Colonic mucosa (tissue), 4 donors: ENCODE measurements at regions not wholly inside any gene's neighbourhood (a gene's known extent, or its start where the extent isn't known, plus 50 kb on each side); places are given as distances from the start of the nearest gene placed in this dataset.
"Not testable (repeated sequence)": the region's sequence is repeated elsewhere in the genome, so short reads cannot be mapped to it uniquely, and the experiment has no call there.

ENCODE experiments used
- DNase-seq: peaks from one replicate; pipeline ENCODE4 v3.0.0-alpha.2; 2020
- H3K27ac ChIP-seq: fragments of 200-600 bp; one replicate; pipeline ENCODE4 v1.8.0; 2021
- H3K27me3 ChIP-seq: fragments of 200-600 bp; one replicate; pipeline ENCODE4 v1.8.0; 2021
- H3K36me3 ChIP-seq: fragments of 200-600 bp; one replicate; pipeline ENCODE4 v1.8.0; 2021
- H3K4me1 ChIP-seq: fragments of 200-600 bp; one replicate; pipeline ENCODE4 v1.8.0; 2021; ENCODE audit warnings: mild to moderate bottlenecking
- H3K4me3 ChIP-seq: fragments of 200-600 bp; one replicate; pipeline ENCODE4 v1.8.0; 2021
- H3K9ac ChIP-seq, 2 donors: one replicate each; pipeline ENCODE4 v1.7.0; 2013; ENCODE audit warnings: control low read depth in 2 of 2, low read depth in 2 of 2, low read length in 2 of 2
- H3K9me3 ChIP-seq: fragments of 200-600 bp; one replicate; pipeline ENCODE4 v1.8.0; 2021
- CTCF ChIP-seq: fragments of 200-600 bp; IDR thresholded peaks from one replicate; pipeline ENCODE4 v1.8.0; 2022; ENCODE audit warnings: antibody characterized with exemption, mild to moderate bottlenecking
- intact Hi-C: fragments of 100-400 bp; cut with DNase I; formaldehyde crosslinking; loops from one replicate; pipeline ENCODE4 v1.14.1; 2022
- donor health status: healthy.
- donor health status: DM: no; HTN: no; CAD: no.
- donor health status: DM: no; HTN: no; CAD: no.

GRCh38 chr5:174918655-174919054 is 194.3 kb downstream of the MSX2 start:
- DNase-seq: no peak
- Histone ChIP-seq H3K36me3 (no peaks in the 10 kb centered on the region), H3K27ac (no peak overlapping the region), H3K4me1 (no peaks in the 10 kb centered on the region), H3K9ac (no peak overlapping the region), H3K4me3 (no peak overlapping the region), H3K27me3 (no peaks in the 10 kb centered on the region), H3K9me3 (no peaks in the 10 kb centered on the region)
- no peak for TF ChIP-seq CTCF
- intact Hi-C loops: no loop called here

DNA sequence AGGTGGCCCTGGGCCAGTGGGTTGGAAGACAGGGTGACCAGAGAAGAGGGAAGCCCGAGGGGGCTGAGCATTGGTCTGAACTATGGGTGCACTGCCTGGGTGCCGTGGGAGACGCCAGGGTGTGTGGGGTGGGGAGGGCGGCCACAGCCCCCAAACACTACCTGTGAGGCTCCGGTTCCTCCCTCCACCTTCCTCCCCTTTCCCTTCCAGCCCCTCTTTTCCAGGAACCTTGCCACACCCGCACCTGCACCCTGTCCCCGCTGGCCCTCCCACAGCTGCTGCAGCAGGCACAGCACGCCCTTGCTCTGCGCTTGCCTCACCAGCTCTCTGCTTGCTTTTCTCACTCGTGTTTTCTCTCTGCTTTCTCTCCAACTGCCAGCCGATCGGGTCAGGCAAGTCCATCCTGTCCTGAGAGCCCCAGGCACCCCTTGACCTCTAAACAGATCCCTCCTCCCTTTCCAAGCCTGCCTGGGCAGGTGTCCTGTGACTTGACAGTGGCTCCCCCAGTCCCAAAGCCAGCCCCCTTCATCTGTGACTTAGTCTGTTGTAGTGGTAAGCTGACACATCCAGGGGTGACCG is 193.7 kb downstream of the MSX2 start:
- H3K4me1 ChIP-seq: no peaks in the 10 kb centered on the region
- no peaks in the 10 kb centered on the region for H3K36me3 ChIP-seq
- no peak for TF ChIP-seq CTCF
- no peak for DNase-seq
- intact Hi-C loops: no loop called here
- H3K9ac ChIP-seq: no peak overlapping the region
- H3K9me3 ChIP-seq: no peaks in the 10 kb centered on the region
- H3K27ac ChIP-seq: no peak overlapping the region
- no peak overlapping the region for H3K4me3 ChIP-seq
- no peaks in the 10 kb centered on the region for H3K27me3 ChIP-seq

GRCh38 chr5:174917435-174917834 is 193.1 kb downstream of the MSX2 start:
- H3K27ac ChIP-seq, H3K27me3 ChIP-seq, H3K9me3 ChIP-seq, intact Hi-C loops, H3K36me3 ChIP-seq, H3K9ac ChIP-seq, H3K4me1 ChIP-seq, H3K4me3 ChIP-seq, DNase-seq: not testable (repeated sequence)

DNA sequence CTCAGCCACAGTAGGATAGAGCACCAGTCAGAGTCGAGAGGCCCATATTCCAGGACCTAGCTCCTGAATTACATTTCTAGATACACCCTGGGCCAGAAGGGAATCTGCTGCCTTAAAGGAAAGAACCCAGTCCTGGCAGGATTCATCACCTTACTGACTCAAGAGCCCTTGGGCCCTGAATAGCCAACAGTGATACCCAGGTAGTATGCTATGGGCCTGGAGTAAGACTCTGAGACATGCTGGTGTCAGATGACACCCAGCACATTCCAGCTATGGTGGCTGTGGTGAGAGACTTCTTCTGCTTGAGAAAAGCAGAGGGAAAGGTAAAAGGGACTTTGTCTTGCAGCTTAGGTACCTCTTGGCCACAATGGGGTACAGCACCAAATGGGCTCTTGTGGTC is 192.5 kb downstream of the MSX2 start:
- intact Hi-C loops, H3K4me1 ChIP-seq, H3K4me3 ChIP-seq, H3K27ac ChIP-seq, H3K9ac ChIP-seq, H3K36me3 ChIP-seq, H3K27me3 ChIP-seq, DNase-seq, H3K9me3 ChIP-seq: not testable (repeated sequence)

DNA sequence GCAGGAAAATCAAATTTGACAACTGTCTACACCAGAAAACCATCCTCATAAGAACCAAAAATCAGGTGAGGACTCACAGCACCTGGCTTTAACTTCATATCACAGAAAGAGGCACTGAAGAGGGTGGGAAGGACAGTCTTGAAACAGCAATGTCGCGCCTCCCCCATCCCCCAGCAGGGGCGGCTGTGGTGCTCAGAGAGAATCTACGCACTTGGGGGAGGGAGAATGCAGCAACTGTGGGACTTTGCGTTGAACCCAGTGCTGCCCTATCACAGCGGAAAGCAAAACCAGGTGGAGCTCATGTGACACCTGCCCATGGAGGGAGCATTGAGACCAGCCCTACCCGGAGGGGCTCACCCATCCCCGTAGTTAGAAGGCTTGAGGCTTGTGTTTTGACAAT is 191.8 kb downstream of the MSX2 start:
- H3K27ac ChIP-seq: no peak overlapping the region
- no peaks in the 10 kb centered on the region for H3K9me3 ChIP-seq
- no peak for DNase-seq
- intact Hi-C loops: no loop called here
- no peaks in the 10 kb centered on the region for H3K36me3 ChIP-seq
- H3K4me3 ChIP-seq: no peak overlapping the region
- no peaks in the 10 kb centered on the region for H3K27me3 ChIP-seq
- no peaks in the 10 kb centered on the region for H3K4me1 ChIP-seq
- no peak overlapping the region for H3K9ac ChIP-seq
- no peak for TF ChIP-seq CTCF

GRCh38 chr5:174911118-174911517 is 186.7 kb downstream of the MSX2 start:
- Histone ChIP-seq H3K9ac (no peak overlapping the region), H3K27ac (no peak overlapping the region), H3K9me3 (no peaks in the 10 kb centered on the region), H3K27me3 (no peaks in the 10 kb centered on the region), H3K4me1 (no peaks in the 10 kb centered on the region), H3K4me3 (no peak overlapping the region), H3K36me3 (no peaks in the 10 kb centered on the region)
- no peak for TF ChIP-seq CTCF
- intact Hi-C loops: loop anchor here (2.0 kb wide), 1 partner anchor 24 kb away; no protein-coding TSS in a partner anchor
- no peak for DNase-seq
